ENCODE measurements at regions not wholly inside any gene's neighbourhood (a gene's known extent, or its start where the extent isn't known, plus 50 kb on each side); places are given as distances from the start of the nearest gene placed in this dataset.
"Not testable (repeated sequence)": the region's sequence is repeated elsewhere in the genome, so short reads cannot be mapped to it uniquely, and the experiment has no call there.

DNA sequence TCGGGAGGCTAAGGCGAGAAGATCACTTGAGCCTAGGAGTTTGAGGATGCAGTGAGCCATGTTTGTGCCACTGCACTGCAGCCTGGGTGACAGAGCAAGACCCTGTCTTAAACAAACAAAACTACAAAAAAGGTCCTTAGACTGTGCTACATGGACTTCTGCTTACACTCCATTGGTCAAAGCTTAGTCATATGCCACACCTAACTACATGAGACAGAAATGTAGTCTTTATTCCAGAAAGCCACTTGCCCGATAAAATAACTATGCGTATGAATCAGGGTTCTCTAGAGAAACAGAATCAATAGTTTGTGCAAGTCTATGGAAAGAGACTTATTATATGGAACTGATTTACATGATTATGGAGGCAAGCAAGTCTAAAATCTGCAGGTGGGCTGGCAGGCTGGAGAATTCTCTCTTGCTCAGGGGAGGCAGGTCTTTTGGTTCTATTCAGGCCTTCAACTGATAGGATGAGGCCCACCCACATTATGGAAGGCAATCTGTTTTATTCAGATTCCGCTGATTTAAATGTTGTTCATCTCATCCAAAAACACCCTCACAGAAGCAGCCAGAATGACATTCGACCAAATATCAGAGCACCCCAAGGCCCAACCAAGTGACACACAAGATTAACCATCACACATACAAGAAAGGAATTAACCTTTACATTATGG lies 114.4 kb upstream of the SIX2 start:
- no peak for DNase-seq
- intact Hi-C loops (cut with DNase I), result no loop called here

DNA sequence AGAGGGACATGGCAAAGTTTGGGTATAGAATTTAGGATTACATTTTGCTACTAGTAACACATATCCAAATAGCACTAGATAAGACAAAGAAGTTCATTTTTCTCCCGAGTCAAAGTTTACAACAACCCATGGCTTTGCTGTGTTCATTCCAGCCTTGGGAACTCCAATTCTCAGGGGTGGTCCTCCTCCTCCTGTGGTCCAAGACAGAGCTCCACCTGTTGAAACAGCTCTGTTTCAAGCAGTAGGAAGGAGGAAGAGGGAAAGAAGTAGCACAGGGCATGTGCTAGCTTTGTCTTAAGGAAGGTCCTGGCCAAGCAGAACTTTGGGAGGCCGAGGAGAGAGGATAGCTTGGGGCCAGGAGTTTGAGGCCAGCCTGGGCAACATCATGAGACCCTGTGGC lies 113.8 kb upstream of the SIX2 start:
- intact Hi-C loops (cut with DNase I), result no loop called here
- DNase-seq, result no peak

DNA sequence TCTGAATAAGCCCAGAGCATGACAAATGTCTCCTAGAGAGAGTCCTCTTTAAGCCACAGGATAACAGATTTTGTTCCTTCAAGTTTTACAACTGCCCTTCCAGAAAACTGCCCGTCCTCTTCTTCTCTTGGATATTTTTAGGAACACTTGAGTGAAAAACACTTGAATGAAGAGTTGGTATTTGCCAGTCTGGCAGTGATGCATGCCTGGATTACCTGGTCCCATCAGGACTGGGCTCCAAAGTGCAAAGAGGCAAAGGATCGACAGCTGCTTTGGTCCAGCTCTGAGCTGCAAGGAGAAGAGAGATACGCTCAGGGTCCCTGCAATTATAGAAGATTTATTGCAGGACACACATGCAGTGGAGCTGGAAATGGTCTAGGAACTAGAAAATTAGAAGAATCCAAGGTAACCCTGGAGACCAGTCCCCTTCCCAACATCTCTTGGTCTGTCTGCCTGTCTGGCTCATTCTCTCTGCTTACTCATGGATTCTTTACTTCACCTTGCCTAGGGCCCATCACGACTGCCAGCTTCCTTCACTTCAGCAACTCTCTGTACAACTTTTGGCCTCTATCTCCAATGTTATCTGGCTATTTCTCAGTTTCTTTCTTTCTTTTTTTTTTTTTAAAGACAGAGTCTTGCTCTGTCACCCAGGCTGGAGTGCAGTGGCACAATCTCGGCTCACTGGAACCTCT lies 112.1 kb upstream of the SIX2 start:
- DNase-seq, result no peak

DNA sequence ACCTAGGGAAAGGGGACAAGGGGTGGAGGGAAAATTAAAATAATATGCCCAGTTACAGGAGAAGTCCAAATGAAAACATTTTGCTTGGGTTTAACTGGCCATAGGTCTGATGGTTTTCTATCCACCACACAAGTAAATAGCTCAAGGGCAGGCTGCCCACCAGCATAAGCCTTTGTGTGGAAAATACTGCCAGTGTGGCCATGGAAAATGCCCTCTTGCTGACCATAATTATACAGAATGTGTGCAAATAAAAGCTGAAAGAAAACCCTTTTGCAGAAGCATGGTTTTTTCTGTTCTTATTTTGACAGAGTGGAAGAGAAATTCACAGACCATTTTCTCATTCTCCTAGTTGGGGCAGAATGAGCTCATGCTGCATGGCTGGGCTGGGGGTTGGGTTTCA lies 111.3 kb upstream of the SIX2 start:
- intact Hi-C loops (cut with DNase I), result no loop called here
- DNase-seq, result no peak

More for the DNA sequence above, 112.1 kb upstream of the SIX2 start:
- intact Hi-C loops (cut with DNase I), result no loop called here

DNA sequence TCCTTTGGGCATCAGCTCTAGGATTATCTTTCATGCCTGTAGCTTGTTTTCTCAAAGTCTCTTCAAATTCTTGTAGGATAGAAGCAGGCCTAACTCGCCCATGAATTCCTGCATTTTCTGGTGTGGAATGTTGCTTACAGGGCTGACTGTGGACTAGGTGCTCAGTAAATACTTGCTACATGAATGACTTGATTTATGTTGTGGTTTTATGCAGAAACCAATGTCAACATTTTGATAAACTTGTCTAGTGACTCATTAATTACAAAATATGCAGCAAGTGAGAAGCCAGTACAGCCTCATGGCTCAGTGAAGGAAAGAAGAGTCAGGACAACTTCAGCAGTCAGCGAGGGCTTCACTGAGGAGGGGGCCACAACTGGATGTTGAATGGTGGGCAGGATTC lies 110.6 kb upstream of the SIX2 start:
- intact Hi-C loops (cut with DNase I), result no loop called here
- no peak for DNase-seq

DNA sequence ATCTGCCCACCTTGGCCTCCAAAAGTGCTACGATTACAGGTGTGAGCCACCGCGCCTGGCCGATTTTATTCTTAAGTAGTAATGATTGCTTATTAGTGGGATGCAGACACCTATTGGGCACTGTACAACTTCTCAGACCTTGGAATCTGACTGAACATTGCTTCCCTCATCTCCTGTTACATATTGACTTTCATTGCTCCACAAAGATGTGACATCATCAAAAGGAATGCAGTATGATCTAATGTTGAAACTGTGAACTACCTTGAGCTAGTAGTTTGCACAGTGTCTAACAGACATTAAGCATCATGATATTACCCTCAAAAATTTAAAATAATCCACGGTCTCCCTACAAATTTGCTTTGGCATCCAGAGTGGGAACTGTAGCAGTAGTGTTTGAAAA lies 109.8 kb upstream of the SIX2 start:
- no peak for DNase-seq
- intact Hi-C loops (cut with DNase I), result no loop called here

DNA sequence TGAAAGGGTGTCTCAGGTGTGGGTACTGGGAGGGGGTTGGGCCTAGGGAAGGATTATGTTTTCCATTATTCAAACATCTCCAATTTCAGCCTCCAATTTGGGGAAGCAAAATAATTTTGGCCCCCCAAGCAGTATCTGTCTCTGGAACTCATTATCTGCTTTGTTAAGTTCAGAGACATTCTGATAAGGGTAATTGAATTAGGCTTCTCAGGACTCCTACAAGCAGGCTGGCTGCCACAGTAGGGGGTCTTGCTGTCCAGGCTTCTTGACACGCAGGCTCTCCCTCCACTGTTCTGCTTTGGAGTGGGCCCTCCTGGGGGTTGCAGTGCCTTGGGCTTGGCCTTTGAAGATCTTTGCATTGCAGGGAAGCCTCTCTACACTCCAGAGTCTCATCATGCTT lies 108.1 kb upstream of the SIX2 start:
- intact Hi-C loops (cut with DNase I), result no loop called here
- DNase-seq, result no peak

DNA sequence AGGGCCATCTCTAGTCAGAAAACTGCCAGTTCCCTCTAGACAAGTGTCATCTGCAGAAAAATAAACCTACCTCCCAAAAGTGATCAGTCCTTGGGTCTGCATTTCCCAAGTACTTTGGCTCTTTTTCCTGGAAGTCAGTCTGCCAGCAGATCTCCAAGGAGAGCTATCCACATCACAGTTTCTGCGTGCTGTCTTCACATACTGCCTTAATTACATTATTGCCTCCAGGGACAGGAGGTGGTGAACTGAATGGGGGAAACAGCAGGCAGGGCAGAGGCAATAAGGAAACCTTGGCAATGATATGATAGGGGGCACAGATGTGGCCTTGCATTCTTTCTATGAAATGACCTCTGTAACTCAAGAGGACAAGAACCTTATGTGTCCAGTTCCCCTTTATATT lies 105.9 kb upstream of the SIX2 start:
- no peak for DNase-seq
- intact Hi-C loops (cut with DNase I), result no loop called here

DNA sequence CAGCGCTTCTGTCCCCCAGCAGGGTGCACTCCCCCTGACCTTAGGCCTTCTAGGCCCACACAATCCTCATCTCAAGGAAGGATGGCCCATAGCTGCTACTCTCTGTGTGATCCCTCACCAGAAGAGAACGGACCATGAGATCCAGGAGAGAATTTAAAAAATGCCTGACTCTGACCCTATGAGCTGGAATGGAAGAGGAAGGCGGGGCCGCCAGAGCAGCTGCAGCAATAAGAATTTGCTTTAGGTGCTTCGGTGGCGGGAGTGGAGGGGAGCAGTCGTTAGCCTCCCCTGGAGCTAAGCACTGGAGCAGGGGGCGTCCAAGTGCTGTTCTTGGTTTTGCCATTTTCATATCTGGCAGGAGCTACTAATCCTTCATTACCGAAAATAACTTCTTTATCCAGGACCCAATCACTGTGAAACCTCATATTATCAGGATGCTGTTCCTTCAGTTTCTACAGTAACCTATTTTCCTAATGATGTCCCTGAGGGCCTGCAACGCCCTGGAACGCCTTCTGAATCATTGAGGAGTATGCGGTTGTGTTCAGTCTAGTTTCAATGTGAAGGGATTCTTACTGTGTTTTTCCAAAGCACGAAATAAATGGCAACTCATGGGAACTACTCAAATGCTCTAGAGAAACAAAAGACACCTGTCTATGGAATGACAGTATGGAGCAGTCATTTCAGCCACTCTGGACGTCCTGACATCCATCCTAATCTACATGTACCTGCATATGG lies 105.1 kb upstream of the SIX2 start:
- intact Hi-C loops (cut with DNase I), result no loop called here
- DNase-seq, result no peak

DNA sequence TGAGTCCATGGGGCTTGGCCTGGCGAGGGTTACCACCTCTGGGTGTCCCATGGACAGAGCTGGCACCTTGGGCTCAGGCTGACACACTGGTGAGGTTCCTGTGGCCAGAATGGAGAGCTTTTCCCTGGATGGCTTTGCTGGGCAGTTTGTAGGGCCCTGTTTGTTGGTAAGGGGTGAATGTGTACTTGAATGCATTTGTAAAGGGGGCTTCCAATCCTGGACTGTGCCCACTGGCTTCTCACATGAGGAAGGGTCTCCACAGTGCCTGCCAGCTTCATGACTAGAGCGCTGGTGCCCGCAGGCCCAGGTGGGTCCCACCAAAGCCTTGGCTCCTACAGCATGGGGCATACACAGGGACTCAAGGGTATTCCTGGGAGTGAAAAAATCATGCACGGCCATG lies 103.5 kb upstream of the SIX2 start:
- intact Hi-C loops (cut with DNase I), result no loop called here
- no peak for DNase-seq

DNA sequence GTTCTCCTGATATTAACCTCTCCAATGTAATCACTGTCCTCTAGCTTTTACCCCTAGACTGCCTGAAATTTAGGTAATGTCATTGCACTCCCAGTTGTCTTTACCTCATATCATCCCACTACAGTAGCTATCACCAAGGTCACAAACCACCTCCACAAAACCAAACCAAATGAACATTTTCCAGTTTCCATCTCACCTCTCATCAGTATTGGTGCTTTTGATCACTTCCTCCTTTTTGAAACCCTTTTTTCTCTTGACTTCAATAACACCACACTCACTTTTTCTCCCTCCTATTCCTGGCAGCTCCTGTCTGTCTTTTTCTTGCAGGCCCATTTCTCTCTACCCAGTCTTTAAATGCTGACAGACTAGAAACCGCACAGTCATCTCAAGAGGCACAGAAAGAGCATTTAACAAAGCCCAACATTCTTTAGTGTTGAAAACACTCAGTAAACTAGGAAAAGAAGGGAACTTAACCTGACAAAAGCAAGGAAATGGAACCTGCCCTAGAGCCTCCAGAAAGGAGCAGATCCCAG lies 95.9 kb upstream of the SIX2 start:
- intact Hi-C loops (cut with DNase I), result no loop called here
- DNase-seq, result no peak

DNA sequence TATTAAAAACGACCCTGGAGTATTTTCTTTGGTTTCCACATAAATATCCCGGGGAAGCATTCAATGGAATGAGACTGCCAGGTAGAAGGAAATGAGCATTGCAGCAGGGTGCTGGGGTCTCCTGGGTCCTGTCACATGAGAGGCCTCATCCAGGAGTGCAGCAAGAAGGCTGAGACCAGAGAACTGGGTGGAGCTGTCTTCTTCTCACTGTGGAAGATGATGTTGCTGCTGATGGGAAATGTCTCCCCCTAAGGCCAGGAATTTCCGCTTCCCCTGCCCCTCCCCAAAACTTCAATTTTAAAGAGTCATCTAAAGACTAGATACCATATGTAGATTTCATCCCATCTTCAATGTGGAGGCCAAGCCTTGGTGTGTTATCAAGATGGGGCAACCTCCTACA lies 95.2 kb upstream of the SIX2 start:
- intact Hi-C loops (cut with DNase I), result no loop called here
- no peak for DNase-seq

DNA sequence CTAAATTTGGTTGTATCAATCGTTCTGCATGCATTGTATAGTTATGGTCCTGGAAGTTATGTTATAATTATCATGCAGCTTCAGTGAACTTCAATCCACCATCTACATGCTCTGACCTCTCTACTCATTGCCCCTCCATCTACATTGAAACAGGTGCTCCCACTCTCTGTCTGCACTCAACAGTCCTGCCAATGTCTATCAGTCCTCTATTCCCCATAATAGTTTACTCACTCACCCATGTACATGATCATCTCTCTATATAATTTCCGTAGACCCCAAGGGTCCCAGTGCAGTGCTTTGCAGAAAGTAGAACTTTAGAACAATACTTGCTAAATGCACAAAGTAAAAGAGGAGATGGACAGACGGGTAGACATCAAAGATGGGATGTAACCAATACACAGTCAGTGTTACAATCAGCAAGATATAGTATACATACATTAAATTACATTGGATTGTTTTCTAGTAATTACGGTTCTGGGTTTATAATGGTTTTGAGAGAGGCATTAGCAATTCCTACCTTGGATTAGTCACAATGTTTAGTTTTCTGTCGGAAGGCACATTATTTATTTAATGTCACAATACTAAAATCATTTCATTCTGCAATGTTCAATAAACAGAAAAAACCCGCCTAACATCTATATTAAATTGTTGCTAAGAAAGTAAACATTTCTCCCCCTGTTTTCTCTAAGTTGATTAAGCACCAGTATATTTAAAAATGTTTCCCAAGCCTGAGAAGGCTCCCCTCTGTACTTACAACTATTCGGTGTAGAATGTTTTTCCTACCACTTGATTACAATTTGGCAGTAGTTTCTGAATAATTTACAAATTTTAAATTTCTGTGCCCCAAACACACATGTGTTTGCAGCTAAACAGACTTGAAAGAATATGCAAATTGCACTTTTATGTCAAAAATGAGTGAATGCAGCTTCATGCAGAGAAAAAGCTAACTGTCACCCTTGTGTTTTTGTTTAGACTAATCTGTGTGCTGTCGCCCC lies 94.4 kb upstream of the SIX2 start:
- intact Hi-C loops (cut with DNase I), result no loop called here
- DNase-seq, result no peak

DNA sequence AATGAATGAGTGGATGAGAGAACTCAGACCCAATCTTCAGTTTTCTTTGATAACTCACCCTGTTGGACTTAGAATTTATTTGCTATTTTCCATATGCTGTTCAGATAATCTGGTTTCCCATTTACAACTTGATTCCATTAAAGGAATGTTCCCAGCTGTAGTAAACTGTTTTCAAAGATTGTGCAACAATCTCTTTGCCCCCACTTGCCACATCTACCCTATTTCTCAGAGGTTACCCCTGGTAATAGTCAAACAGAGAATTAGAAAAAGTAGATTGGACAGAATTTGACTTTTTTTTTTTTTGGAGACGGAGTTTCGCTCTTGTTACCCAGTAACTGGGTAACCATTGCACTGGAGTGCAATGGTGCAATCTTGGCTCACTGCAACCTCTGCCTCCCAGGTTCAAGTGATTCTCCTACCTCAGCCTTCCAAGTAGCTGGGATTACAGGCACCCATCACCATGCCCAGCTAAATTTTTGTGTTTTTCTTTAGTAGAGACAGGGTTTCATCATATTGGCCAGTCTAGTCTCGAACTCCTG lies 93.4 kb upstream of the SIX2 start:
- intact Hi-C loops (cut with DNase I), result no loop called here
- no peak for DNase-seq

DNA sequence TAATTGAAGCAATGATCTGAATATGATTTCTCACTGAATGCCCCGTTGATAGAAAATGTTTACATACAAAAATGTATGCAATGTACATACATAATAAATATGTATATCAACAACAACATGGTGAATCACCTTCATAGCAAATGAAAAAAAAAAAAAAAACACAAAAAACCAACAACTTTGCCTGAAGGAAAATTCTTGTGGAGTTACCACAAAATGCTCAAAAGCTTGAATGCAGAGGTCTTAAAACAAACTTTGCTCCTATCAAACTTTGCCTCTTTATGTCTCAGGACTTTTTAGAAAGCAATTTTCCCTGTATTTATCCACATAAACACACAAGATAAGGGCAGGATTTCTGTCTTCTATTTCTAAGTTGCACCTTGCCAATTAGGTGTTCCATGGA lies 92.9 kb upstream of the SIX2 start:
- intact Hi-C loops (cut with DNase I), result no loop called here

DNA sequence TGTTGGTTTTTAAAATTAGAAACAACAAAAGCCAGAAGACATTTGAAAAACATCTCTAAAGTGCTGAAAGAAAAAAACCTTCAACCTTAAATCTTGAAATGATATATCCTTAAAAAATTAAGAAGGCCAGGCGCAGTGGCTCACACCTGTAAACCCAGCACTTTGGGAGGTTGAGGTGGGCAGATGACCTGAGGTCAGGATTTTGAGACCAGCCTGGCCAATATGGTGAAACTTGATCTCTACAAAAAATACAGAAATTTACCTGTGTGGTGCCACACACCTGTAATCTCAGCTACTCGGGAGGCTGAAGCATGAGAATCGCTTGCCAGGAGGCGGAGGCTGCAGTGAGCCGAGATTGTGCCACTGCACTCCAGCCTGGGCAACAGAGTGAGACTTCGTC lies 87.7 kb upstream of the SIX2 start:
- no peak for DNase-seq
- intact Hi-C loops (cut with DNase I), result no loop called here

More for the DNA sequence above, 92.9 kb upstream of the SIX2 start:
- DNase-seq, result no peak

DNA sequence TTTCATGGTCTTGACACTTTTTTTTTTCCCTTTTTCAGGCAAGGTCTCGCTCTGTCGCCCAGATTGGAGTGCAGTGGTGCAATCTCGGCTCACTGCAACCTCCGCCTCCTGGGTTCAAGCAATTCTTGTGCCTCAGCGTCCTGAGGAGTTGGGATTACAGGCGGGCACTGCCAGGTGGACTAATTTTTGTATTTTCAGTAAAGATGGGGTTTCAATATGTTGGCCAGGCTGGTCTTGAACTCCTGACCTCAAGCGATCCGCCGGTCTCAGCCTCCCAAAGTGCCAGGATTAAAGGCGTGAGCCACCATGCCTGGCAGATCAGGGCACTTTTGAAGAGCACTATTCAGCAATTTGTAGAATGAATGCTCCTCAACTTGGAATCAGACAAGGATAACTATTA lies 86.8 kb upstream of the SIX2 start:
- DNase-seq; intact Hi-C loops (cut with DNase I): not testable (repeated sequence)

DNA sequence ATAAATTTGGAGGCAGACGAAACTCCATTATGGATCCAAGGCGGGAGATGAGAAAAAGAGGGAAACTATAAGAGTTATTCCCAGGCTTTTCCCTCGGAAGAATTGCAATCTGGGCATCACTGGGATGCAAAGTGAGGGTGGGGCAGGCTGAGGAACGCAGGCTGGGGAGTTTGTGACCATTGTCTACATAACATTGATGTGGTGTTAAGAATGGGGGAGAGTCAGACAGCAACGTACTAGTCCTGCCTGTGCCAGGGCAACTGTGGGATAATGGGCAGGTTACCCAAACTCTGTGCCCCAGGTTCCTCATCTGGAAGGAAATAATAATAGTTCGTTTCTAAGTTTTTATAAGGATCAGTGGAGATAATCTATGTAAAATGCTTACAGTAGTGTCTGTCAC lies 84.4 kb upstream of the SIX2 start:
- intact Hi-C loops (cut with DNase I), result no loop called here

DNA sequence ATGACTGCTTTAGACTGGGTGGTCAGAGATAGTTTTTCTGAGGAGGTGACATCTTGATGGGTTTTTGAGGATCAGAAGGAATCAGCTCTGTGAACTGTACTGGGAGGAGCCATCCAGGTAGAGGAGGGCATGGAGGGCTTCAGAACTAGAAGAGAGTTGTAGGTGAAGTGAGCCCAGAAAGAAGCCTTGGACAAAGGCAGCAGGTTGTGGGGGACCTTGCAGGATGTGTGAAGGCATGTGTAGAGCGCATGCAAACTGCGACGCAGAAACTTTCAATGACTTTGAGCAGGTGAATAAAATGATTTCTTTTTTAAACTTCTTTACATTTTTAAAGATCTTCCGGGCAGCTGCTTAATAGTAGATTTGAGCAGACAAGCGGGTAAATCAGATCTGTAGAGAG lies 83.9 kb upstream of the SIX2 start:
- intact Hi-C loops (cut with DNase I), result no loop called here
- DNase-seq, result no peak

More for the DNA sequence above, 84.4 kb upstream of the SIX2 start:
- no peak for DNase-seq

Data from posterior cingulate gyrus (tissue), 11 donors.